Right lobe of liver (tissue), 4 donors: ENCODE measurements at regions not wholly inside any gene's neighbourhood (a gene's known extent, or its start where the extent isn't known, plus 50 kb on each side); places are given as distances from the start of the nearest gene placed in this dataset.

ENCODE experiments used
- POLR2A ChIP-seq: fragments of 450-650 bp; IDR thresholded peaks from one replicate; pipeline ENCODE4 v1.6.1; 2017; ENCODE audit warnings: antibody characterized with exemption, mild to moderate bottlenecking
- TF ChIP-seq, protein P1 (sequence below), 4 donors: fragments of 200-600 bp in 3 of 4; fragments of 450-650 bp in 1 of 4; IDR thresholded peaks; one replicate each; pipeline versions ENCODE4 v1.5.1 to v1.8.0; 2016 to 2022; ENCODE audit warnings: antibody characterized with exemption in 4 of 4, mild to moderate bottlenecking in 2 of 4
- donor health status: DM: no; HTN: no; CAD: no.
- donor health status: DM: no; HTN: no; CAD: no.
- donor health status: DM: no; HTN: yes; CAD: no.

DNA sequence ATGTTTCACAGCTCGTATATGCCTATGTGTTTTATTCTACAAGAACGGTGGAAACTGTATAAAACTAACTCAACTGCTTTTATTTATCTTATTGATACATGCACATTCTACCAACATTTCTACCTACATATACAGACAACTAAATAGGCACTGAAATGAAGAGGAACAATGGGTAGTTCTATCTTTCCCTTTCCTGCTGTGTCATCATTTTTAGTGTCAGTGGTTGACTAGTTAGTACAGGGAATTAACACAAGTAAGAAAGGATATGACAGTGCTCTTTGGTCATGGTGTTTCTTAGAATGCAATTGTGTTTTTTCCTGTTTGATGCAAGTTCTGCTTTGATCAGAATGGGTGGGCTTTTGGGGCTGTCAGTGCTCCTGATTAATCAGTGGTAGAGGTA is 293.8 kb upstream of the CTSO start:
- TF ChIP-seq, protein P1, sequence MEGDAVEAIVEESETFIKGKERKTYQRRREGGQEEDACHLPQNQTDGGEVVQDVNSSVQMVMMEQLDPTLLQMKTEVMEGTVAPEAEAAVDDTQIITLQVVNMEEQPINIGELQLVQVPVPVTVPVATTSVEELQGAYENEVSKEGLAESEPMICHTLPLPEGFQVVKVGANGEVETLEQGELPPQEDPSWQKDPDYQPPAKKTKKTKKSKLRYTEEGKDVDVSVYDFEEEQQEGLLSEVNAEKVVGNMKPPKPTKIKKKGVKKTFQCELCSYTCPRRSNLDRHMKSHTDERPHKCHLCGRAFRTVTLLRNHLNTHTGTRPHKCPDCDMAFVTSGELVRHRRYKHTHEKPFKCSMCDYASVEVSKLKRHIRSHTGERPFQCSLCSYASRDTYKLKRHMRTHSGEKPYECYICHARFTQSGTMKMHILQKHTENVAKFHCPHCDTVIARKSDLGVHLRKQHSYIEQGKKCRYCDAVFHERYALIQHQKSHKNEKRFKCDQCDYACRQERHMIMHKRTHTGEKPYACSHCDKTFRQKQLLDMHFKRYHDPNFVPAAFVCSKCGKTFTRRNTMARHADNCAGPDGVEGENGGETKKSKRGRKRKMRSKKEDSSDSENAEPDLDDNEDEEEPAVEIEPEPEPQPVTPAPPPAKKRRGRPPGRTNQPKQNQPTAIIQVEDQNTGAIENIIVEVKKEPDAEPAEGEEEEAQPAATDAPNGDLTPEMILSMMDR (IDR thresholded peaks at IDR 0.05): no peak
- no peak for TF ChIP-seq POLR2A
